GM21529 (cell line): ENCODE measurements at regions not wholly inside any gene's neighbourhood (a gene's known extent, or its start where the extent isn't known, plus 50 kb on each side); places are given as distances from the start of the nearest gene placed in this dataset.
"Not testable (repeated sequence)": the region's sequence is repeated elsewhere in the genome, so short reads cannot be mapped to it uniquely, and the experiment has no call there.

ENCODE experiments used
- ATAC-seq: cut with Tn5 transposase; IDR thresholded peaks from one replicate; pipeline ENCODE4 v1.9.1; 2021; ENCODE audit not compliant: unreplicated experiment

DNA sequence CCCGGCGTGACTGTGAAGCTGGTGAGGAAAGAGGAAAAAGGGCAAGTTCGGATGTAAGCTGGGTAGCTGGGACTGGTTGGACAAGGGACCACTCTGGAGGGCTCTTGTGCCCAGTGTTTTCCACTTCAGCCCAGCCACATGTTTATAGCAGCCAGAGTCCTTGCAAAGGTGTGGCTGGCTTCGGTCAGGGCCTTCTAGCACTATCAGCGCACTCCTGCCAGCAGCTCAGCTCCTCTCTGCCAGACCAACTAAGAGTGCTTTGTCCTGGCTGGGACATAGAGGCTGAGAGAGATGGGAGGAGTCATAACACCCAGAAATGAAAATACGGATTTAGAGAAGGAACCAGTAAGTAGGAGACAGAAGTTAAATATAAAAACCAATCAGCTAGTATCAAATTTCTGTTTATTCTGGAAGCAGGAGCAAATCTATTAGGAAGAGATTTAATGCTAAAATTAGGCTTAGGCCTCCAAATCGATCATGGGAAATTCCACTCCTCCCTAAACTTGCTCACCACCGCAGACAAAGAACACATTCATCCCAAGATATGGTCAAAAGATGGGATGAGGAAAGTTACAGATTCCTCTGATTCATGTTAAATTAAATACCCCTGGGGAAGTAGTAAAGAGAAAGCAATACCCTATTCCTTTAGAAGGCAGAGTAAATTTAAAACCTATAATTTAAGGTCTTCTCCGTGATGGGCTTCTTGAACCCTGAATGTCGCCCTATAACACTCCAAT is 135.0 kb downstream of the RALA start:
- no peak for ATAC-seq

DNA sequence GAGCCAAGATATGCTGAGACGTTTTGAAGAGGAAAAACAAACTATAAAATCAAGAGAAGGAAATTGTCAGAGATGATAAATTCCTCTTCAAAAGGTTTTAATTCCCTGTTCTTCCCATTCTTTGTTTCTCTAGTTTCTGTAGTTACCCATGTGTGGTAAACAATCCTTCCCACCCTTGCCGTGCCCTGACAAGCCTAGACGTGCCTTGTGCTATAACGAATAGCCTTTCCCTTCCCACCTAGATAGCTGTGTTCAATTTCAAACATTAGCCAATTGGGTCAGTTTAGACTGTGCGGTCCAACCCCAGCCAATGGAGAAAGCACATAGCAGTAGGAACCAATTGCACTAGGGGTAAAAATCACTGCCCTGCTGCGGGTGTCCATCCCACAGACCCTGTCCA is 138.1 kb downstream of the RALA start:
- ATAC-seq, result no peak

DNA sequence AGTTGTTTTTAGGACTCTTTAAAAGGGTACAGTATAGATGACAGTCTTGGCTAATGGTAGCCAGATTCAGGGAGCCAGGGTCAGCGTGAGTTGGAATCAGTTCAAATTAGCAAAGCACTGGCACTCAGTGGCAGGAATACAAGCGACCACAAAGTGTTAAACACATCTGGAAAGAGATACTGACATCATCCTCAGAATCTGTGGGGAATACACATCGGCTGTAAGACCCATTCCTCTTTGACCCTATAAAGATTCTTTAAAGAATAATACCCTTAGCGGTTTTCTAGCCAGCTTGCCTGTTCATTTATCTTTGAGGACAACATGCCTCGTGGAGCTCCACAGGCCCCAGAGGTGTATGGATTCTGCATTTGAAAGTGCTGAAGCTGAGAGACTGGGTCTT is 139.1 kb downstream of the RALA start:
- ATAC-seq, result not testable (repeated sequence)

DNA sequence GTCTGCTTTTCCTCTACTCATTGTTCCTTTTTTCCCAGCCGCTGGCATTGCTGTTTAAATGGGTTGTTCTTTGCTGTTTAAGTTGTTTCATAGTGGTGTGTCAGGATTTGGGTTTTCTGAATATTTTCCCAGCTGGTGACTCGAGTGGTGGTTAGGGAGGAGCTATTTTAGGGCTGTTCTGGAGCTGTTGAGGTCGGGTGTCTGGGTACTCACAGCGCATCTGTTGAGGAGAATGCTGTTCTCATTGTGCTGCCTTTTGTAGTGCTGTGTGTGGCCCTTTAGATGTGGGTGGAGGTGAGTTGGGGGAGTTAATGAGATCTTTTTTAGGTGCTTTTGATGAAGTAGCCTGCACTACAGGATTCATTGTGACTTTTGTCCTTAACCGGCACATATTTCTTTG is 139.5 kb downstream of the RALA start:
- ATAC-seq, result not testable (repeated sequence)

DNA sequence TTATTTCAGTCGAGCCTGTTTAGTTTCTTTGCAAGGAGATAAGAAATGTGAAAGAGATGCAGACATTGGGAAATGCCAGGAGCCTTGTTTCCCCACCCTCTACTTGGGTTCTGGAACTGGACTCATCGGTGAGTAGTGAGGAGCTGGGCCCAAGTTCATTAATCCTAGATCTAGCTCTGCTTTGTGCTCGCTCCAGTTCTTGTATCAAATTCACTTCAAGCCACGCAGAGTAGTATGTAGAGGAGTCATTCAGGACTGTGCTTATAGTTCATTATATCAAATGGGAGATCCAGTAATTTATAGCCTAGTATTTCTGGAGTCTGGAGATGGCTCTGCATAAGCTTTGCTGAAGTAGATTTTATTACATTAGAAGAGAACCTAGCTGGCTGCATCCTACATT is 142.5 kb downstream of the RALA start:
- ATAC-seq, result not testable (repeated sequence)

DNA sequence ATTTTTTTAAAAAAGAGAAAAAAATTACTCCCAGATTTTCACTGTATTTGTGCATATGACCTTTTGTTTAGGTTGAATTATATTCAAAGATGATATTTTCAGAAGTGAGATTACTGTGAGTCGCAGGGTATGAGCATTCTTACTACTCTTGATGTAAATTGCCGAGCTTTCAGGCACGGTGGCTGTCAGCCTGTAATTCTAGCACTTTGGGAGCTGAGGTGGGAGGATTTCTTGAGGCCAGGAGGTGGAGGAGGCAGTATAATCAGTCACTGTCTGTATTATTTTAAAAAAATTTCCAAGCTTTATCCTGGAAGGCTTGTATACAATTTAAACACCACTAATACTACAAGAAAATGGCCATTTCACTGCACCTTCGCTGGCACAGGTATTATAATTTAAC is 145.1 kb downstream of the RALA start:
- ATAC-seq, result not testable (repeated sequence)

DNA sequence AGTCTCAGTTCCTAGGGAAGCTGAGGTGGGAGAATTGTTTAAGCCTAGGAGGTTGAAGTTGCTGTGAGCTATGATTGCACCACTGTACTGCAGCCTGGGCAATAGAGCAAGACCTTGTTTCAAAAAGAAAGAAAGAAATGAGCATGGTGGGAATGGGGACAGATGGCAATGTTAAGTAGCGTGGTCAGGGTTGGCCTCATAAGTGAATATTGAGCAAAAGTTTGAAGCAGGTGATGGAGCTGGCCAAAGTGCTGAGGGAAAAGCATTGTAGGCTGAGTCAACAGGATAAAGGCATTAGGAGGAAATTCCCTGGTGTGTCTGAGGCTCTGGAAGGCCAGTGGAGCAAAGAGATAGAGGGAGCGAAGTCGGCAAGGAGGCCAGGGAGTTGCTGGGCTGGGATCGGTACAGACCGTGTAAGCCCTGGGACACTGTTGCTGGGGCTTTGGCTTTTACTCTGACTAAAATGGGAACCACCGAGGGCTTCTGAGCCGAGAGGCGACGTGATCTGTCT is 151.0 kb downstream of the RALA start:
- ATAC-seq, result not testable (repeated sequence)

DNA sequence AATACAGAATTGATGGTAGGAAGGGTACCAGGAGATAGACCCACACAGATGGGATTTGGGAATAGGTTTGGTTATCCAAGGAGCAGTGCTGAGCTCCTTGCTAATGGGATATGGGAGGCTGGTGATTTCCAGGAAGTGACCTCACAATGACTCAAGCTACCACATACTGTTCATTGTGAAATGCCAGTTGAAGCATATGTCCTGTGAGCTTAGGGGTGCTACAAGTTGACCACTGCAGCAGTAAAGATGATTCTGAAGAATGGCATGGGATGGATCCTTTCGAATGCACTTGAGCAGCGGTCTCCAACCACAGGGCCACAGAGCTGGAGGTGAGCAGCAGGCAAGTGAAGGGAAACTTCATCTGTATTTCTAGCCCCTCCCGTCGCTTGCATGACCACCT is 158.2 kb downstream of the RALA start:
- not testable (repeated sequence) for ATAC-seq

DNA sequence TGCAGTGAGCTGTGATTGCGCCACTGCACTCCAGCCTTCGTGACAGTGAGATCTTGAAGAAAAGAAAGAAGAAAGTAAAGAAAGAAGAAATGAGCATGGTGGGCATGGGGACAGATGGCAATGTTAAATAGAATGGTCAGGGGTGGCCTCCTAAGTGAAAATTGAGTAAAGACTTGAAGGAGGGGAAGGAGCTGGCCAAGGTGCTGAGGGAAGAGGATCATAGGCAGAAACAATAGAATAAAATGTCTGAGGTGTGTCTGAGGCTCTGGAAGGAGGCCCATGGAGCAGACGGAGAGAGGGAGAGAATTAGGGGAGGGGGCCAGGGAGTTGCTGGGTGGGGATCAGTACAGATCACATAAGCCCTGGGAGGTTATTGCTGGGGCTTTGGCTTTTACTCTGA is 163.1 kb downstream of the RALA start:
- not testable (repeated sequence) for ATAC-seq

DNA sequence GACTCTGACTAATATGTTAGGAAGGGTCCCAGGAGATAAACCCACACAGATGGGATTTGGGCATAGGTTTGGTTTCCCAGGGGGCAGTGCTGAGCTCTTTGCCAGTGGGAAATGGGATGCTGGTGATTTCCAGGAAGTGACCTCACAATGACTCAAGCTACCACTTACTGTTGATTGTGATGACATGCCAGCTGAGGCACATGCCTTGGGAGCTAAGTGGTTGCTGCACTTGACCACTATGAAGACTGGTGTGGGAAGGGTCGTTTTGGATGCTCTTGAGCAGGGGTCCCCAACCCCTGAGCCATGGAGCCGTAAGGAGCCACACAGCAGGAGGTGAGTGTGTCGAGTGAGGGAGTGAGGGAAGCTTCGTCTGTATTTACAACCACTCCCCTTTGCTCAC is 159.0 kb upstream of the CDK13 start:
- not testable (repeated sequence) for ATAC-seq

DNA sequence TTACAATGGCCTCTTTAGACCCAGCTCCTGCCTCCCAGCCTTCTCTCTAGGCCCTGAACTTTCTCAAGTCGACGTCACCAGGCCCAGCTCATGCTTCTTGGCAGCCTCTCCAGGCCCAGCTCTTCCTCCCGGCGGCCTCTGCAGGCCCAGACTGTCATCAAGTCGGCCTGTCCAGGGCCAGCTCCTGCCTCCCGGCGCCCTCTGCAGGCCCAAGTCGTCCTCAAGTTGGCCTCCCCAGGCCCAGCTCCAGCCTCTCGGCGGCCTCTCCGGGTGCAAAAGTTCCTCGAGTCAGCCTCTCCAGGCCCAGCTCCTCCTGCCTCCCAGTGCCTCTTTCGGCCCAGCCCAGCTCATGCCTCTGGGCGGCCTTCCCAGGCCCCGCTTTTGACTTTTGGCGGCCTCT is 158.1 kb upstream of the CDK13 start:
- not testable (repeated sequence) for ATAC-seq

DNA sequence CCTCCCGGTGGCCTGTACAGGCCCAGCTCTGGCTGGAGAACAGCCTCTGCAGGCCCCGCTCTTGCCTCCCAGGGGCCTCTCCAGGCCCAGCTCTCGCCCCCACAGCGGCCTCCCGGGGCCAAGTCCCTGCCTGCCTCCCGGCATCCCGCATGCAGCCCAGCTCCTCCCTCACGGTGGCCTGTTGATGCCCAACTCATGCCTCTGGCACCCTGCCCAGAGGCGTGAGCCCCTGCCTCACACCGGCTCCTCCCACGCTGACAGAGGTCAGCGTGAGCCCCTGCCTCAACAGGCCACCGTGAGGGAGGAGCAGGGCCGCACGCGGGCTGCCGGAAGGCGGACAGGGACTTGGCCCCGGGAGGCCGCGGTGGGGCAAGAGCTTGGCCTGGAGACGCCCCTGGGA is 157.0 kb upstream of the CDK13 start:
- not testable (repeated sequence) for ATAC-seq

DNA sequence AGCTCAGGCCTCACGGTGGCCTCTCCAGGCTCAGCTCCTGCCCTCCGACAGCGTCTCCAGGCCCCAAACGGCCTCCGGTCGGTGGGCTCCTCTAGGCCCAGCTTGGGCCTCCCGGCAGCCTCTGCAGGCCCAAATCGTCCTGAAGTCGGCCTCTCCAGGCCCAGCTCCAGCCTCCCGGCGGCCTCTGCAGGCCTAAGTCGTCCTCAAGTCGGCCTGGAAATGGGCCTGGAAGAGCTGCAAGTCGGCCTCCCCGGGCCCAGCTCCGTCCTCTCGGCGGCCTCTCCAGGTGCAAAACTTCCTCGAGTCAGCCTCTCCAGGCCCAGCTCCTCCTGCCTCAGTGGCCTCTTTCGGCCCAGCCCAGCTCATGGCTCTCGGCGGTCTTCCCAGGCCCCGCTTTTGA is 156.2 kb upstream of the CDK13 start:
- not testable (repeated sequence) for ATAC-seq

DNA sequence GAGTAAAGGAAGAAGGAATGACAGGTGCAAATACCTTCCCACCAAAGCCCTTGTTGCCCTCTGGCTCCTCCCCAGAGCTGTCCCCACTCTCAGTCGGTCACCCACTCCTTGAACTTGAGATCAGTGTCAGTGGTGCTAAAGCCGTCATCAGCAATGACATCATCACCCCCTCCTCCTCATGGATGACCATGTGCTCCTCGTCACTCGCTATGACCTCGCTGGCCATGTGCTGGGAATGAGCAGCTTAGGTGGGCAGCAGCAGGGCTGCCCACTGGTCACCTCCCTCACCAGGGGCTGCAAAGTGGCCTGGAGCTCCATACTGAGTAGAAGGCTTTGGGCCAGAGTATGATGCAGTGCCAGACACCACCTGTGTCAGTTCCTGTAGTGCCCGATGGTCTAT is 153.1 kb upstream of the CDK13 start:
- ATAC-seq, result not testable (repeated sequence)

DNA sequence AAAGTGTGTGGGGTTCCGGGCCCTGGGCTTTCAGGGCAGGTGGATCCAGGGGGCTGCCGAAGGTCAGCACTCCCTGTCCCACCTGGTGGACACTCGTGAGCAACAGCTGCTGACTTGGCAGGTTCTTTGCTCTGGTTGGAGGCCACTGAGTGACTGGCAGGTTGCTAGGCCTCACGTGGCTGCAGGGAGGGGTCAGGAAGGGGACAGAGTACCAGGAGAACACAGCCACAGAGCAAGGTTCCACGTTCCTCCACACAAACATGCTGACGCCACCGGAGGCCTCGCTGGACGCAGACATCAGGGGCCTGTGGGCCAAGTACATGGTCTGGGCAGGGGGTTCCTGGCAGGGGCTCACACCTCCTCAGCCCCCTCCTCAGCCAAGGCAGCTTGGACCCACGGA is 152.0 kb upstream of the CDK13 start:
- not testable (repeated sequence) for ATAC-seq

DNA sequence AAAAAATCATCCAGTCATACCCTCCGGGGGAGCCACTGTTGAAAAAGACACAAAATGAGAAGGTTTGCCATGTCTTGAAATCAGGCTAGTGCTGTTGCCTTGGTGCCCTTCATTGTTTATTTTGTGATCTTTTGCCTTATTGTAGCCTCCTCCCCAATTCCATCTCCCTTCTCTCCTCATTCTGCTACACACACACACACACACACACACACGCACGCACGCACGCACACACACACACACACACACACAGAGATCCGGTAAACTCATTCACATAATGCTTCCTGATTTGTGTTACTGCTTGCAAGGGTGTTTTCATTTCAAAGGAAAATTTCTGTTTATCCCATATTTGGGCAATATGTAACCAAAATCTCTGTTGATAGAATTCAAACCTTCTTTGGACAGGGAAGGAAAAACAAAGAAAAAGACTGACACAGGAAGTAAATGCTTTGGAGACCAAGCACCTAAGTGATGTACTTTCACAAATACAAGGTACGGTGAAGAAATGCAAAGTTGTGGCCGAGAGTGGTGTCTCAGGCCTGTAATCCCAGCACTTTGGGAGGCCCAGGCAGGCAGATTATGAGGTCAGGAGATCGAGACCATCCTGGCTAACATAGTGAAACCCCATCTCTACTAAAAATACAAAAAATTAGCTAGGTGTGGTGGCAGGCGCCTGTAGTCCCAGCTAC is 141.1 kb upstream of the CDK13 start:
- ATAC-seq, result no peak

DNA sequence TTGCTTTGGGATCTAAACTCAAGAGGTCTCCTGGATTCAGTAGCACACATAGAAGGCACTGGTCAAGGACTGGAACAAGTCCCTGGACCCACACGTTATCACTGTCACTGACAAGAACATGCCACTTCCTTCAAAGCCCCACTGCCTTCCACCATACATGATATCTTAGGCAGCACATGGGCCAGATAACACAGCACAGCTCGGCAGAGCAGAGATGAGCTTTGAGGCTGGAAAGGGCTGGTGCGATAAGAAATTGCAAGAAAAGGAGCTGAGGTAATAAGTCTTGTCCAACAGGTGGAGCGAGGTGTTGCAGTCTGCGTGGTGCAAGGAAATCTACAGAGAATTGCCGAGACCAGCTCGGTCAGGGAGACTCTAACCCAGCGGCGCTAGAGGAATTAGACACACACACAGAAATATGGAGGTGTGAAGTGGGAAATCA is 139.8 kb upstream of the CDK13 start:
- ATAC-seq, result no peak

DNA sequence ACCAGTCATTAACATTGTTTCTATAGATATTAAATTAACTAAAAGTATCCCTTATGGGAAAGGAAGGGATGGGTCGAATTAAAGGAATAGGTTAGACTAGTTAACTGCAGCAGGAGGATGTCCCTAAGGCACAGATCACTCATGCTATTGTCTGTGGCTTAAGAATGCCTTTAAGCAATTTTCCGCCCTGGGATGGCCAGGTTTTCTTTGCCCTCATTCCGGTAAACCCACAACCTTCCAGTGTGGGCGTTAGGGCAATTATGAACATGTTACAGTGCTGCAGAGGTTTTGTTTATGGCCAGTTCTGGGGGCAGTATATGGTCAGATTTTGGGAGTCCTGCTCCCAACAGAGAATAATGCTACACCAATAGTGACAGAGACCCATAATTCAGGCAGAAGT is 139.3 kb upstream of the CDK13 start:
- ATAC-seq, result no peak

DNA sequence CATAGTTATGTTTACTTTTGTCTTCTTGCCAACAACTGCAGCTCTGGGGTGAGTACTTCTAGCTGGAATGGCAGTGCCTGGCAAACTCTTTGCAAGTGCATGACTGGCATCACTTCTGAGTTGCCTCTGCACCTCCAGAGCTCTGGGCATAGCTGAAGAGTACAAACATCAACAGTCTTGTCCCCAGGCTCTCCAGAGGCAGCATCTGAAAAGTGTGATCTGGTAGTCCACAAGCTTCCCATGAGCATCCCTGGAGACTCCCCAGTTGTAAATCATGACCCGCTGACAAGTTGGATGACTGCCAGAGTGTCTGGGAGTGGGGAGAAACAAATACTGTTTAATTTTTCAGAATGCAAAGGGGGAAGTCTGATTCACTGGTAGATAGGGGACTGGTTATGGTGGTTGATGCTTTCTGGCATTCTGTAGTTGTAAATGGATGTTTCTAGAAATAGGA is 138.9 kb upstream of the CDK13 start:
- no peak for ATAC-seq

DNA sequence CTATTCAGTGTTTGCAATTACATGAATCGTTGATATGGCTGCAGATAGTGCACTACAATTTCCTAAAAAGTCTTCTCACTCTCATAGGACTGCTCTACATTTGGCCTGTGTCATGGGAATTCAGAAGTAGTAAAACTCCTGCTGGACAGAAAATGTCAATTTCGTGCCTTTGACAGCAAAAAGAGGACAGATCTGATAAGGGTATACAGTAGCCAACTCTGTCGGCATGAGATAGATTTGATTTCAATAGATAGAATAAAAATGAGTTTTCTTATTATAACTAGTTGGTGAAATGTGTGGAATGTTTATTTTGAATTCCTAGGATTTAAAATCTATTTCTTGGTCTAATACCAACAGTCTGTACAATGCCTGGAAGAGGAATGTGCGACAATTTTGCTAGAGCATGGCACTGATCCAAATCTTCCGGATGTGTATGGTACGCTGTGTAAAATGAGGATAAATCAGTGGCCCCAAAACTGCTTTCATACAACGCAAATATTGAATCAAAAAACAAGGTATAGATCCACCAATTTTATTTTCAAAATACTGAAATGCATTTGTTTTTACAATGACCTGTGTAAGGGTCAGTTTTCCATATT is 133.5 kb upstream of the CDK13 start:
- no peak for ATAC-seq

DNA sequence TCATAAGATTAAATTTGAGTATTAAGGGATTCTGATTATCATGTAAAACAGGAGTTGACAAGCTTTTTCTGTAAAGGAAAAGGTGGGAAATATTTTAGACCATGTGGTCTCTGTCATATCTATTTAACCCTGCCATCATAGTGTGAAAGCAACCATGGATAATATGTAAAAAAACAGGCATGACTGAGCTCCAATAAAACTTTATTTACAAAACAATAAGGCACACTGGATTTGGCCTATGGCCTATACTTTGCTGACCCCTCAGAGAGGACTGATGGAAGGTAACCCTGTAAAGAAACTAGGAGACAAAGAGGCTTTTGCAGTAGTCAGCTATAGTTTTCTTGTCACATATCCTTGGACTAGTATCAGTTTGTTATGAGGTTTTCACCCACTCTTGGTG is 130.5 kb upstream of the CDK13 start:
- no peak for ATAC-seq
